HL-60 (cell line): ENCODE measurements at regions not wholly inside any gene's neighbourhood (a gene's known extent, or its start where the extent isn't known, plus 50 kb on each side); places are given as distances from the start of the nearest gene placed in this dataset.

Experiments used
- GABPA ChIP-seq: IDR thresholded peaks from 2 replicates; pipeline ENCODE4 v1.6.1; 2012; ENCODE audit warnings: low read depth
- POLR2AphosphoS5 ChIP-seq: IDR thresholded peaks from 2 replicates; pipeline ENCODE4 v1.6.1; 2012; ENCODE audit warnings: low read depth
- TF ChIP-seq, protein P1 (sequence below): IDR thresholded peaks from one replicate; pipeline ENCODE4 v1.5.1; 2011; ENCODE audit warnings: low read length, control low read depth, inconsistent platforms; ENCODE audit not compliant: insufficient read depth
- TF ChIP-seq, protein P2 (sequence below): IDR thresholded peaks from 2 replicates; pipeline ENCODE4 v1.6.1; 2012; ENCODE audit warnings: low read depth; ENCODE audit not compliant: insufficient replicate concordance

DNA sequence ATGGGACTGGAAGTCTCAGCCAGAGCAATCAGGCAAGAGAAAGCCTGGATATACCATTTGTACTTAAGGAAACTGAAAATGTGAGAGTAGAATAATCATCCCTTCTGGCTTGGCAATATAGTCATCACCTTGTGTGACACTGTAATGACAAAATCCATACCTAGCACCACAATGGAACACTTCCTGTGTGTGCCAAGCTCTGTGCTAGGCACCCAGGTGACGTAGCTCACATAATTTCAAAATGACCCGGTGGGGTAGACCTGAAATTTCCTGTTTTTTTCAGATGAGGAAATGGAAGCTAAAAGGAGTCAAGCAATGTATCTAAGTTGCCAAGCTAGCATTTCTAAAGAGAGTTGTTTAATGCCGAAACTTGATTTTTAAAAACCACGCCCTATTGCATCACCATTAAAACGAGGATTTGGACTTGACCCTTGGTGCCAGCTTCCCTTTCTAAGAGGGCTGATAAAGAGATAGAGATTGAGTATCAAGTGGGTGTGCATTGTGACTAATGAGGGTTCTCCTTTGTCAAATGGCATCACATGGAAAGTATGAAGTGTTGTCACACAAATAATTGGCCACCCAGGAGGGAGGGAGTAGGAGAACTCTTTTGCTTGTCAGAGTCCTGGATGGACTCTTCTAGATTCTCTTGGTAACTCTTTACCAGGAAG is 141.3 kb upstream of the PDZRN3 start:
- TF ChIP-seq, protein P1, sequence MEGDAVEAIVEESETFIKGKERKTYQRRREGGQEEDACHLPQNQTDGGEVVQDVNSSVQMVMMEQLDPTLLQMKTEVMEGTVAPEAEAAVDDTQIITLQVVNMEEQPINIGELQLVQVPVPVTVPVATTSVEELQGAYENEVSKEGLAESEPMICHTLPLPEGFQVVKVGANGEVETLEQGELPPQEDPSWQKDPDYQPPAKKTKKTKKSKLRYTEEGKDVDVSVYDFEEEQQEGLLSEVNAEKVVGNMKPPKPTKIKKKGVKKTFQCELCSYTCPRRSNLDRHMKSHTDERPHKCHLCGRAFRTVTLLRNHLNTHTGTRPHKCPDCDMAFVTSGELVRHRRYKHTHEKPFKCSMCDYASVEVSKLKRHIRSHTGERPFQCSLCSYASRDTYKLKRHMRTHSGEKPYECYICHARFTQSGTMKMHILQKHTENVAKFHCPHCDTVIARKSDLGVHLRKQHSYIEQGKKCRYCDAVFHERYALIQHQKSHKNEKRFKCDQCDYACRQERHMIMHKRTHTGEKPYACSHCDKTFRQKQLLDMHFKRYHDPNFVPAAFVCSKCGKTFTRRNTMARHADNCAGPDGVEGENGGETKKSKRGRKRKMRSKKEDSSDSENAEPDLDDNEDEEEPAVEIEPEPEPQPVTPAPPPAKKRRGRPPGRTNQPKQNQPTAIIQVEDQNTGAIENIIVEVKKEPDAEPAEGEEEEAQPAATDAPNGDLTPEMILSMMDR: no peak
- TF ChIP-seq POLR2AphosphoS5 (no peak), GABPA (no peak)
- TF ChIP-seq, protein P2, sequence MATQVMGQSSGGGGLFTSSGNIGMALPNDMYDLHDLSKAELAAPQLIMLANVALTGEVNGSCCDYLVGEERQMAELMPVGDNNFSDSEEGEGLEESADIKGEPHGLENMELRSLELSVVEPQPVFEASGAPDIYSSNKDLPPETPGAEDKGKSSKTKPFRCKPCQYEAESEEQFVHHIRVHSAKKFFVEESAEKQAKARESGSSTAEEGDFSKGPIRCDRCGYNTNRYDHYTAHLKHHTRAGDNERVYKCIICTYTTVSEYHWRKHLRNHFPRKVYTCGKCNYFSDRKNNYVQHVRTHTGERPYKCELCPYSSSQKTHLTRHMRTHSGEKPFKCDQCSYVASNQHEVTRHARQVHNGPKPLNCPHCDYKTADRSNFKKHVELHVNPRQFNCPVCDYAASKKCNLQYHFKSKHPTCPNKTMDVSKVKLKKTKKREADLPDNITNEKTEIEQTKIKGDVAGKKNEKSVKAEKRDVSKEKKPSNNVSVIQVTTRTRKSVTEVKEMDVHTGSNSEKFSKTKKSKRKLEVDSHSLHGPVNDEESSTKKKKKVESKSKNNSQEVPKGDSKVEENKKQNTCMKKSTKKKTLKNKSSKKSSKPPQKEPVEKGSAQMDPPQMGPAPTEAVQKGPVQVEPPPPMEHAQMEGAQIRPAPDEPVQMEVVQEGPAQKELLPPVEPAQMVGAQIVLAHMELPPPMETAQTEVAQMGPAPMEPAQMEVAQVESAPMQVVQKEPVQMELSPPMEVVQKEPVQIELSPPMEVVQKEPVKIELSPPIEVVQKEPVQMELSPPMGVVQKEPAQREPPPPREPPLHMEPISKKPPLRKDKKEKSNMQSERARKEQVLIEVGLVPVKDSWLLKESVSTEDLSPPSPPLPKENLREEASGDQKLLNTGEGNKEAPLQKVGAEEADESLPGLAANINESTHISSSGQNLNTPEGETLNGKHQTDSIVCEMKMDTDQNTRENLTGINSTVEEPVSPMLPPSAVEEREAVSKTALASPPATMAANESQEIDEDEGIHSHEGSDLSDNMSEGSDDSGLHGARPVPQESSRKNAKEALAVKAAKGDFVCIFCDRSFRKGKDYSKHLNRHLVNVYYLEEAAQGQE: no peak
